ENCODE measurements at regions not wholly inside any gene's neighbourhood (a gene's known extent, or its start where the extent isn't known, plus 50 kb on each side); places are given as distances from the start of the nearest gene placed in this dataset.

DNA sequence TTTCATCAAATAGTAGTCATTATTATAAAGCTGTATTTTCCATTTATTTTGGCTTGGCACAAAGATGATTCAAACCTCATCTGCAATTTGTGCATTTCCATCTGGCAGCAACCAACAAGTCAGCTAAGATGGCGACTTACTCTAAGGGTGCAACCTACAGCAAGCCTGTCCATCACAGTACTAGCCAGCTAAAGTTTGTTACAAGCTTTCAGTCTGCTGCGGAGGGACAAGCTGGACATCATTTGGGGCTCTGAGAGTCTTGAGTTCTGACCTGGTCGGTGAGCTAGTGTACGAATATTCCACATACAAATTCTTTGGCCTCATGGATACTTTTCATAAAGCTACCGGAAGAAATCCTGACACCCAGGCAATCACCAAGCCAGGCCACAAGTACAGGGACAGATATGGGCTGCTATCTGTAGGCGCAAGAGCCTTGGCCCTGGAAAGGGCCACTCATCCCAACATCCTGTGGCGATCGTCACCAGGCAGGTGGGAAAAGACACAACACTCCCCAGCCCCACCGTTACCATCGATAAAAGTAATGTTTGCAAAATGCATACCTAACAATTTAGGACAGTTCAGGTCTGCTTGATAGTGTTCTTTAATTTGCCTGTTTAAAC, 307.6 kb downstream of the SKIDA1 start:
- Histone ChIP-seq H3K36me3 (ENCODE audit: insufficient read depth, low read length) (no peaks in the 10 kb centered on the region), H3K79me2 (replicated peaks; ENCODE audit: insufficient read depth, low read length) (no peaks in the 10 kb centered on the region), H3K9me2 (ENCODE audit: insufficient read depth, low read length) (no peaks in the 10 kb centered on the region), H3K27ac (ENCODE audit: low read length) (no peak overlapping the region), H3K9me3 (ENCODE audit: low read length) (no peaks in the 10 kb centered on the region), H4K20me1 (ENCODE audit: insufficient read depth) (no peaks in the 10 kb centered on the region), H3K4me2 (ENCODE audit: low read length) (no peak overlapping the region), H3F3A (ENCODE audit: insufficient read depth, low read length, poor library complexity, severe bottlenecking) (no peaks in the 10 kb centered on the region), H3K4me3 (ENCODE audit: low read length) (no peak overlapping the region), H3K9ac (ENCODE audit: low read length) (no peak overlapping the region), H2AFZ (ENCODE audit: low read depth, low read length) (no peak overlapping the region), H3K27me3 (ENCODE audit: insufficient read depth, low read depth, low read length) (no peaks in the 10 kb centered on the region)
- TF ChIP-seq EP300 (conservative IDR thresholded peaks at IDR 0.05; ENCODE audit: poor library complexity, severe bottlenecking) (no peak), TAF1 (IDR thresholded peaks at IDR 0.05; ENCODE audit: low read depth) (no peak), RAD21 (conservative IDR thresholded peaks at IDR 0.05) (no peak), MXI1 (conservative IDR thresholded peaks at IDR 0.05; ENCODE audit: poor library complexity, severe bottlenecking) (no peak), REST (IDR thresholded peaks at IDR 0.05; ENCODE audit: borderline replicate concordance) (no peak), POLR2AphosphoS5 (IDR thresholded peaks at IDR 0.05) (no peak), EZH2 (IDR thresholded peaks at IDR 0.05; ENCODE audit: borderline replicate concordance, insufficient read depth, low read length, poor library complexity, severe bottlenecking) (no peak), SMC3 (conservative IDR thresholded peaks at IDR 0.05; ENCODE audit: poor library complexity) (no peak)
- TF ChIP-seq, protein P1, sequence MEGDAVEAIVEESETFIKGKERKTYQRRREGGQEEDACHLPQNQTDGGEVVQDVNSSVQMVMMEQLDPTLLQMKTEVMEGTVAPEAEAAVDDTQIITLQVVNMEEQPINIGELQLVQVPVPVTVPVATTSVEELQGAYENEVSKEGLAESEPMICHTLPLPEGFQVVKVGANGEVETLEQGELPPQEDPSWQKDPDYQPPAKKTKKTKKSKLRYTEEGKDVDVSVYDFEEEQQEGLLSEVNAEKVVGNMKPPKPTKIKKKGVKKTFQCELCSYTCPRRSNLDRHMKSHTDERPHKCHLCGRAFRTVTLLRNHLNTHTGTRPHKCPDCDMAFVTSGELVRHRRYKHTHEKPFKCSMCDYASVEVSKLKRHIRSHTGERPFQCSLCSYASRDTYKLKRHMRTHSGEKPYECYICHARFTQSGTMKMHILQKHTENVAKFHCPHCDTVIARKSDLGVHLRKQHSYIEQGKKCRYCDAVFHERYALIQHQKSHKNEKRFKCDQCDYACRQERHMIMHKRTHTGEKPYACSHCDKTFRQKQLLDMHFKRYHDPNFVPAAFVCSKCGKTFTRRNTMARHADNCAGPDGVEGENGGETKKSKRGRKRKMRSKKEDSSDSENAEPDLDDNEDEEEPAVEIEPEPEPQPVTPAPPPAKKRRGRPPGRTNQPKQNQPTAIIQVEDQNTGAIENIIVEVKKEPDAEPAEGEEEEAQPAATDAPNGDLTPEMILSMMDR (IDR thresholded peaks at IDR 0.05; ENCODE audit: poor library complexity, severe bottlenecking): no peak

DNA sequence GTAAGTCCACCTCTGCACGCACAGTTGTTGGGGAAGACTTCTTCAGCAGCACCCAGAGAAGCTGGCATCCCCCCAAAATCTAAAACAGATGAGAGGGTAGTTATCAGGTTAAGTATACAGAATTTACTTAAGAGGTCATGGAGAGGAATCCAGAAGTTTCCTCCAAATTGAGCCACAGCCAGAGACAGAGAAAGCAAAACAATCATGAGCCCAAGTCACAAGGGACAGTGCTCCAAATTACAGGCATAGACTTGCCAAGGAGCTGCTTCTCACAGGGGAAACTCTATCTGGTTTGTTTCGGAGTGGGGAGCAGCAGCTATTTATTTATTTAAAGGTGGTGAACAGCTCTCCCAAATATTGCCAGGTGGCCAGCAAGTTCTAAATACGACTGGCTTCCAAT, 308.4 kb downstream of the SKIDA1 start:
- Histone ChIP-seq H3K27ac (ENCODE audit: low read length) (no peak overlapping the region), H3K36me3 (ENCODE audit: insufficient read depth, low read length) (no peaks in the 10 kb centered on the region), H3K9me3 (ENCODE audit: low read length) (no peaks in the 10 kb centered on the region), H3F3A (ENCODE audit: insufficient read depth, low read length, poor library complexity, severe bottlenecking) (no peaks in the 10 kb centered on the region), H3K9ac (ENCODE audit: low read length) (no peak overlapping the region), H2AFZ (ENCODE audit: low read depth, low read length) (no peak overlapping the region), H3K4me3 (ENCODE audit: low read length) (no peak overlapping the region), H3K4me2 (ENCODE audit: low read length) (no peak overlapping the region), H3K27me3 (ENCODE audit: insufficient read depth, low read depth, low read length) (no peaks in the 10 kb centered on the region), H4K20me1 (ENCODE audit: insufficient read depth) (no peaks in the 10 kb centered on the region), H3K9me2 (ENCODE audit: insufficient read depth, low read length) (no peaks in the 10 kb centered on the region), H3K79me2 (replicated peaks; ENCODE audit: insufficient read depth, low read length) (no peaks in the 10 kb centered on the region)
- no peak for TF ChIP-seq EZH2 (IDR thresholded peaks at IDR 0.05; ENCODE audit: borderline replicate concordance, insufficient read depth, low read length, poor library complexity, severe bottlenecking)
- TF ChIP-seq POLR2AphosphoS5 (IDR thresholded peaks at IDR 0.05): no peak
- TF ChIP-seq SMC3 (conservative IDR thresholded peaks at IDR 0.05; ENCODE audit: poor library complexity): no peak
- TF ChIP-seq EP300 (conservative IDR thresholded peaks at IDR 0.05; ENCODE audit: poor library complexity, severe bottlenecking): no peak
- TF ChIP-seq, protein P1 (IDR thresholded peaks at IDR 0.05; ENCODE audit: poor library complexity, severe bottlenecking): no peak
- no peak for TF ChIP-seq REST (IDR thresholded peaks at IDR 0.05; ENCODE audit: borderline replicate concordance)
- TF ChIP-seq RAD21 (conservative IDR thresholded peaks at IDR 0.05): no peak
- no peak for TF ChIP-seq MXI1 (conservative IDR thresholded peaks at IDR 0.05; ENCODE audit: poor library complexity, severe bottlenecking)
- no peak for TF ChIP-seq TAF1 (IDR thresholded peaks at IDR 0.05; ENCODE audit: low read depth)
